Type B pancreatic cell (in vitro differentiated cells): ENCODE measurements at regions not wholly inside any gene's neighbourhood (a gene's known extent, or its start where the extent isn't known, plus 50 kb on each side); places are given as distances from the start of the nearest gene placed in this dataset.
A peak's percentile ranks its signal among the peaks of the same experiment; 100 is the strongest.
"Not testable (repeated sequence)": the region's sequence is repeated elsewhere in the genome, so short reads cannot be mapped to it uniquely, and the experiment has no call there.

ENCODE experiments used
- DNase-seq: peaks from one replicate; pipeline ENCODE4 v3.0.0; 2021; ENCODE audit warnings: mixed read lengths; ENCODE audit not compliant: unreplicated experiment; ENCODE audit errors: extremely low spot score
- H3K27ac Mint-ChIP-seq: 2 replicates; pipeline ENCODE4 v1.8.0; 2021; ENCODE audit warnings: mild to moderate bottlenecking, mixed read lengths
- H3K27me3 Mint-ChIP-seq: 2 replicates; pipeline ENCODE4 v1.8.0; 2021; ENCODE audit warnings: mixed read lengths
- H3K36me3 Mint-ChIP-seq: 2 replicates; pipeline ENCODE4 v1.8.0; 2021; ENCODE audit warnings: mixed read lengths
- H3K4me1 Mint-ChIP-seq: one replicate; pipeline ENCODE4 v1.8.0; 2021; ENCODE audit warnings: mixed read lengths; ENCODE audit not compliant: unreplicated experiment
- H3K4me3 Mint-ChIP-seq: 2 replicates; pipeline ENCODE4 v1.8.0; 2021; ENCODE audit warnings: mild to moderate bottlenecking, mixed read lengths
- H3K9me3 Mint-ChIP-seq: 2 replicates; pipeline ENCODE4 v1.8.0; 2021; ENCODE audit warnings: mixed read lengths
- TF ChIP-seq, protein P1 (sequence below): fragments of 200-600 bp; sonication (generic); conservative IDR thresholded peaks from 2 replicates; pipeline ENCODE4 v1.5.0; 2021; ENCODE audit warnings: antibody characterized with exemption, mild to moderate bottlenecking

DNA sequence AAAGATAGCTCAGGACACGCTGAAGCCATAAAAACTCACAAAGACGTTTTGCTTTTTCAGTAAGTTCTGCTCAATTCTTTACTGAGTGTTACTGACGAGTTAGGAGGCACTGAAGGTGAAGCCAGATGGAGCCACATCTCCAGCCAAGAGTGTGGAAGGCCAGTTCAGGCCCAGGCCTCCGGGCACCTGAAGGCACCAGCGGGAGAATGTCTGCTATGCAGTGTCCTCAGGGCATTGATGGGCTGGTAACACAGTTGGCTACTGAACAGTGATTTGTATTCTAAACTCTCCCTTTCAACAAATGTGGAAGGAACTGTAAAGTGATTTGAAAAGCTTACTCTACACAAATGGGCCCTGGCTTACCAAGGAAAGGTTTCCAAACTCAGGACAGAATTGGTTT, 64.8 kb upstream of the SVIL start:
- TF ChIP-seq, protein P1, sequence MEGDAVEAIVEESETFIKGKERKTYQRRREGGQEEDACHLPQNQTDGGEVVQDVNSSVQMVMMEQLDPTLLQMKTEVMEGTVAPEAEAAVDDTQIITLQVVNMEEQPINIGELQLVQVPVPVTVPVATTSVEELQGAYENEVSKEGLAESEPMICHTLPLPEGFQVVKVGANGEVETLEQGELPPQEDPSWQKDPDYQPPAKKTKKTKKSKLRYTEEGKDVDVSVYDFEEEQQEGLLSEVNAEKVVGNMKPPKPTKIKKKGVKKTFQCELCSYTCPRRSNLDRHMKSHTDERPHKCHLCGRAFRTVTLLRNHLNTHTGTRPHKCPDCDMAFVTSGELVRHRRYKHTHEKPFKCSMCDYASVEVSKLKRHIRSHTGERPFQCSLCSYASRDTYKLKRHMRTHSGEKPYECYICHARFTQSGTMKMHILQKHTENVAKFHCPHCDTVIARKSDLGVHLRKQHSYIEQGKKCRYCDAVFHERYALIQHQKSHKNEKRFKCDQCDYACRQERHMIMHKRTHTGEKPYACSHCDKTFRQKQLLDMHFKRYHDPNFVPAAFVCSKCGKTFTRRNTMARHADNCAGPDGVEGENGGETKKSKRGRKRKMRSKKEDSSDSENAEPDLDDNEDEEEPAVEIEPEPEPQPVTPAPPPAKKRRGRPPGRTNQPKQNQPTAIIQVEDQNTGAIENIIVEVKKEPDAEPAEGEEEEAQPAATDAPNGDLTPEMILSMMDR: no peak
- peaks cover 34% of the 10 kb centered on the region for H3K4me1 Mint-ChIP-seq
- peaks cover 4% of the 10 kb centered on the region for H3K9me3 Mint-ChIP-seq
- peaks cover 27% of the 10 kb centered on the region for H3K36me3 Mint-ChIP-seq
- no peaks in the 10 kb centered on the region for H3K27me3 Mint-ChIP-seq
- no peak overlapping the region for H3K4me3 Mint-ChIP-seq
- DNase-seq: no peak
- H3K27ac Mint-ChIP-seq: peak overlapping the region; percentile 44

DNA sequence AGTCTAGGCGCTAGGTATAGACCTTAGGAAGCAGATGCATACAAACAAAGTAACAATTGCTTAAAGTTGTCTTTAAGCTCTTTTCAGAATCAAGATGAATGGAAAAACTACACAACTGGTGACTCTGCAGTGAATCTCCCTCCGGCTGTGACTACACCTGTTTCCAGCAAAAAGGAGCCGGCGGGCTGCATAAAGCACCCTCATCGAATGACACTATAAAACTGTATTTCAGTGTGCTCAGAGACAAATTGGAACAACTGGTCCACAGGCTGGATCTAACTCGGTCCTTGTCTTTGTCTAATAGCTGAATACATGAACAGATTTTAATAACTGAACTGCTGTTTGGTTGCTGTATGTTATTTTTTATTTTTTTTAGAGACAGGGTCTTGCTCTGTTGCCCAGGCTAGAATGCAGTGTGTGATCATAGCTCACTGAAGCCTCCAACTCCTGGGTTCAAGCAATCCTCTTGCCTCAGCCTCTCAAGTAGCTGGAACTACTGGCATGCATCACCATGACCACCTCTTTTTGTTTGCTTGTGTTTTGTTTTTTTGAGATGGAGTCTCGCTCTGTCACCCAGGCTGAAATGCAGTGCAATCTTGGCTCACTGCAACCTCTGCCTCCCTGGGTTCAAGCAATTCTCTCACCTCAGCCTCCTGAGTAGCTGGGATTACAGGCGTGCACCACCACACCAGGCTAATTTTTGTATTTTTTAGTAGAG, 64.2 kb upstream of the SVIL start:
- peaks cover 24% of the 10 kb centered on the region for H3K36me3 Mint-ChIP-seq
- H3K4me1 Mint-ChIP-seq: peaks cover 28% of the 10 kb centered on the region
- no peak overlapping the region for H3K4me3 Mint-ChIP-seq
- no peak for DNase-seq
- H3K9me3 Mint-ChIP-seq: peaks cover 4% of the 10 kb centered on the region
- no peaks in the 10 kb centered on the region for H3K27me3 Mint-ChIP-seq
- TF ChIP-seq, protein P1: no peak
- H3K27ac Mint-ChIP-seq: peak overlapping the region; percentile 44

DNA sequence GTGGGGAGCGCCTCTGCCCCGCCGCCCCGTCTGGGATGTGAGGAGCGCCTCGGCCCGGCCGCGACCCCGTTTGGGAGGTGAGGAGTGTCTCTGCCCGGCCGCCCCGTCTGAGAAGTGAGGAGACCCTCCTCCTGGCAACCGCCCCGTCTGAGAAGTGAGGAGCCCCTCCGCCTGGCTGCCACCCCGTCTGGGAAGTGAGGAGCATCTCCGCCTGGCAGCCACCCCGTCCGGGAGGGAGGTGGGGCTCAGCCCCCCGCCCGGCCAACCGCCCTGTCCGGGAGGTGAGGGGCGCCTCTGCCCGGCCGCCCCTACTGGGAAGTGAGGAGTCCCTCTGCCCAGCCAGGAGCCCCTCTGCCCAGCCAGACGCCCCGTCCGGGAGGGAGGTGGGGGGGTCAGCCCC, 61.8 kb upstream of the SVIL start:
- peaks cover 27% of the 10 kb centered on the region for H3K36me3 Mint-ChIP-seq
- peaks cover 23% of the 10 kb centered on the region for H3K4me1 Mint-ChIP-seq
- not testable (repeated sequence) for DNase-seq, H3K27ac Mint-ChIP-seq, H3K4me3 Mint-ChIP-seq, H3K27me3 Mint-ChIP-seq, H3K9me3 Mint-ChIP-seq

- H3K27me3 Mint-ChIP-seq: no peaks in the 10 kb centered on the region
- H3K9me3 Mint-ChIP-seq: peaks cover 5% of the 10 kb centered on the region
- peaks cover 15% of the 10 kb centered on the region for H3K36me3 Mint-ChIP-seq
- TF ChIP-seq, protein P1: no peak
- DNase-seq: no peak
- peaks cover 21% of the 10 kb centered on the region for H3K4me1 Mint-ChIP-seq
- no peak overlapping the region for H3K4me3 Mint-ChIP-seq
- no peak overlapping the region for H3K27ac Mint-ChIP-seq
Observed at GRCh38 chr10:29694121-29694520, 59.4 kb upstream of the SVIL start.

GRCh38 chr10:29692121-29692539, 57.4 kb upstream of the SVIL start:
- peaks cover 15% of the 10 kb centered on the region for H3K36me3 Mint-ChIP-seq
- no peak for DNase-seq
- no peaks in the 10 kb centered on the region for H3K27me3 Mint-ChIP-seq
- H3K27ac Mint-ChIP-seq: no peak overlapping the region
- H3K4me1 Mint-ChIP-seq: peaks cover 40% of the 10 kb centered on the region
- no peak overlapping the region for H3K4me3 Mint-ChIP-seq
- TF ChIP-seq, protein P1: no peak
- peaks cover 5% of the 10 kb centered on the region for H3K9me3 Mint-ChIP-seq

- H3K4me3 Mint-ChIP-seq: peak overlapping the region; percentile 7
- H3K36me3 Mint-ChIP-seq: peaks cover 19% of the 10 kb centered on the region
- peaks cover 5% of the 10 kb centered on the region for H3K9me3 Mint-ChIP-seq
- DNase-seq: no peak
- H3K27ac Mint-ChIP-seq: peak overlapping the region; percentile 14
- TF ChIP-seq, protein P1: no peak
- no peaks in the 10 kb centered on the region for H3K27me3 Mint-ChIP-seq
- H3K4me1 Mint-ChIP-seq: peaks cover 43% of the 10 kb centered on the region
Observed at GRCh38 chr10:29691564-29692072, 56.8 kb upstream of the SVIL start.
